HG03439 (cell line): ENCODE measurements at regions not wholly inside any gene's neighbourhood (a gene's known extent, or its start where the extent isn't known, plus 50 kb on each side); places are given as distances from the start of the nearest gene placed in this dataset.
"Not testable (repeated sequence)": the region's sequence is repeated elsewhere in the genome, so short reads cannot be mapped to it uniquely, and the experiment has no call there.

ENCODE experiments used
- ATAC-seq: cut with Tn5 transposase; IDR thresholded peaks from one replicate; pipeline ENCODE4 v1.9.1; 2021; ENCODE audit warnings: mild to moderate bottlenecking, moderate library complexity; ENCODE audit not compliant: unreplicated experiment

GRCh38 chr4:125003840-125004239, 291.3 kb upstream of the ANKRD50 start:
- no peak for ATAC-seq

- no peak for ATAC-seq
Observed at GRCh38 chr4:124997991-124998390, 285.5 kb upstream of the ANKRD50 start.

- ATAC-seq = no peak
Observed at GRCh38 chr4:124997124-124997523, 284.6 kb upstream of the ANKRD50 start.

- ATAC-seq = no peak
Observed at GRCh38 chr4:124993838-124994237, 281.3 kb upstream of the ANKRD50 start.

GRCh38 chr4:124990398-124990797, 277.9 kb upstream of the ANKRD50 start:
- ATAC-seq = no peak

GRCh38 chr4:124980276-124980752, 267.8 kb upstream of the ANKRD50 start:
- ATAC-seq = no peak

- ATAC-seq = not testable (repeated sequence)
Observed at GRCh38 chr4:124978536-124978935, 266.0 kb upstream of the ANKRD50 start.

GRCh38 chr4:124977045-124977444, 264.5 kb upstream of the ANKRD50 start:
- ATAC-seq = no peak

- no peak for ATAC-seq
Observed at GRCh38 chr4:124974152-124974551, 261.6 kb upstream of the ANKRD50 start.

- ATAC-seq = no peak
Observed at GRCh38 chr4:124973716-124974115, 261.2 kb upstream of the ANKRD50 start.

GRCh38 chr4:124970011-124970410, 257.5 kb upstream of the ANKRD50 start:
- no peak for ATAC-seq

GRCh38 chr4:124965497-124965891, 253.0 kb upstream of the ANKRD50 start:
- ATAC-seq = no peak

GRCh38 chr4:124964852-124965496, 252.4 kb upstream of the ANKRD50 start:
- ATAC-seq = no peak

GRCh38 chr4:124964251-124964650, 251.7 kb upstream of the ANKRD50 start:
- no peak for ATAC-seq

- ATAC-seq = no peak
Observed at GRCh38 chr4:124961138-124961750, 248.7 kb upstream of the ANKRD50 start.

- ATAC-seq = no peak
Observed at GRCh38 chr4:124958847-124959246, 246.3 kb upstream of the ANKRD50 start.

- ATAC-seq = no peak
Observed at GRCh38 chr4:124955476-124955875, 242.9 kb upstream of the ANKRD50 start.

GRCh38 chr4:124954046-124954445, 241.5 kb upstream of the ANKRD50 start:
- ATAC-seq = no peak

- ATAC-seq = no peak
Observed at GRCh38 chr4:124953486-124953885, 241.0 kb upstream of the ANKRD50 start.

GRCh38 chr4:124953061-124953460, 240.5 kb upstream of the ANKRD50 start:
- ATAC-seq = no peak

GRCh38 chr4:124952601-124953000, 240.1 kb upstream of the ANKRD50 start:
- no peak for ATAC-seq

GRCh38 chr4:124948976-124949597, 236.6 kb upstream of the ANKRD50 start:
- no peak for ATAC-seq
